ENCODE measurements at regions not wholly inside any gene's neighbourhood (a gene's known extent, or its start where the extent isn't known, plus 50 kb on each side); places are given as distances from the start of the nearest gene placed in this dataset.

GRCh38 chr9:108671794-108672193 lies 184.0 kb downstream of the ACTL7B start:
- WGBS (ENCODE audit: insufficient coverage): 86% methylated on average over 4 of the region's 4 CpGs

GRCh38 chr9:108671176-108671575 lies 184.6 kb downstream of the ACTL7B start:
- Histone ChIP-seq H3K9me3 (ENCODE audit: control extremely low read depth in 1 of 3, control insufficient read depth in 2 of 3, insufficient read depth in 1 of 3, low read length in 2 of 3) (no peaks in the 10 kb centered on the region), H3K36me3 (replicated peaks in 1 of 2; ENCODE audit: control extremely low read depth in 1 of 2, control insufficient read depth in 1 of 2, extremely low read depth in 1 of 2, insufficient read depth in 2 of 2, low read length in 1 of 2) (no peaks in the 10 kb centered on the region), H4K20me1 (ENCODE audit: control insufficient read depth, insufficient read depth, low read length, poor library complexity, severe bottlenecking) (no peaks in the 10 kb centered on the region), H3K4me3 (ENCODE audit: control extremely low read depth in 1 of 5, extremely low read depth in 1 of 5, insufficient read depth in 1 of 5, low read depth in 2 of 5, low read length in 4 of 5) (no peak overlapping the region), H3K4me1 (ENCODE audit: control insufficient read depth in 2 of 2, insufficient read depth in 2 of 2, low read length in 2 of 2) (no peaks in the 10 kb centered on the region), H2AFZ (ENCODE audit: insufficient read depth, low read depth, low read length, poor library complexity, severe bottlenecking) (no peak overlapping the region), H3K79me2 (ENCODE audit: control insufficient read depth, insufficient read depth, low read length) (no peaks in the 10 kb centered on the region), H3K27ac (ENCODE audit: low read length in 2 of 2) (no peak overlapping the region), H3K9ac (ENCODE audit: low read length) (no peak overlapping the region), H3K27me3 (replicated peaks in 1 of 4; ENCODE audit: control extremely low read depth in 1 of 4, control insufficient read depth in 3 of 4, insufficient read depth in 4 of 4, low read length in 3 of 4) (no peaks in the 10 kb centered on the region), H3K4me2 (replicated peaks; ENCODE audit: low read depth, low read length, poor library complexity, severe bottlenecking) (no peak overlapping the region)
- no peak for TF ChIP-seq EZH2 (IDR thresholded peaks at IDR 0.05; ENCODE audit: borderline replicate concordance, insufficient read depth, low read depth, low read length, poor library complexity, severe bottlenecking)
- TF ChIP-seq, protein P1, sequence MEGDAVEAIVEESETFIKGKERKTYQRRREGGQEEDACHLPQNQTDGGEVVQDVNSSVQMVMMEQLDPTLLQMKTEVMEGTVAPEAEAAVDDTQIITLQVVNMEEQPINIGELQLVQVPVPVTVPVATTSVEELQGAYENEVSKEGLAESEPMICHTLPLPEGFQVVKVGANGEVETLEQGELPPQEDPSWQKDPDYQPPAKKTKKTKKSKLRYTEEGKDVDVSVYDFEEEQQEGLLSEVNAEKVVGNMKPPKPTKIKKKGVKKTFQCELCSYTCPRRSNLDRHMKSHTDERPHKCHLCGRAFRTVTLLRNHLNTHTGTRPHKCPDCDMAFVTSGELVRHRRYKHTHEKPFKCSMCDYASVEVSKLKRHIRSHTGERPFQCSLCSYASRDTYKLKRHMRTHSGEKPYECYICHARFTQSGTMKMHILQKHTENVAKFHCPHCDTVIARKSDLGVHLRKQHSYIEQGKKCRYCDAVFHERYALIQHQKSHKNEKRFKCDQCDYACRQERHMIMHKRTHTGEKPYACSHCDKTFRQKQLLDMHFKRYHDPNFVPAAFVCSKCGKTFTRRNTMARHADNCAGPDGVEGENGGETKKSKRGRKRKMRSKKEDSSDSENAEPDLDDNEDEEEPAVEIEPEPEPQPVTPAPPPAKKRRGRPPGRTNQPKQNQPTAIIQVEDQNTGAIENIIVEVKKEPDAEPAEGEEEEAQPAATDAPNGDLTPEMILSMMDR (IDR thresholded peaks at IDR 0.05): no peak
- CTCF ChIA-PET: no interaction called here
- POLR2A ChIA-PET: no interaction called here
- Mint-ChIP-seq H3K27ac (no peak overlapping the region), H3K4me3 (no peak overlapping the region), H3K4me1 (no peaks in the 10 kb centered on the region), H3K27me3 (no peaks in the 10 kb centered on the region), H3K9me3 (ENCODE audit: insufficient read depth) (no peaks in the 10 kb centered on the region)
- intact Hi-C loops (cut with micrococcal nuclease): no loop called here
- no peak for DNase-seq
- WGBS (ENCODE audit: insufficient coverage): 94% methylated on average over 3 of the region's 5 CpGs
- ATAC-seq (ENCODE audit: low read depth): no peak

More at GRCh38 chr9:108671794-108672193, 184.0 kb downstream of the ACTL7B start:
- no peaks in the 10 kb centered on the region for H3K79me2 ChIP-seq (ENCODE audit: control insufficient read depth, insufficient read depth, low read length)
- Mint-ChIP-seq H3K4me3 (no peak overlapping the region), H3K9me3 (ENCODE audit: insufficient read depth) (no peaks in the 10 kb centered on the region), H3K27me3 (no peaks in the 10 kb centered on the region), H3K27ac (no peak overlapping the region), H3K4me1 (no peaks in the 10 kb centered on the region)
- H3K36me3 ChIP-seq (replicated peaks in 1 of 2; ENCODE audit: control extremely low read depth in 1 of 2, control insufficient read depth in 1 of 2, extremely low read depth in 1 of 2, insufficient read depth in 2 of 2, low read length in 1 of 2): no peaks in the 10 kb centered on the region
- ChIA-PET POLR2A (no interaction called here), CTCF (no interaction called here)
- no peaks in the 10 kb centered on the region for H4K20me1 ChIP-seq (ENCODE audit: control insufficient read depth, insufficient read depth, low read length, poor library complexity, severe bottlenecking)
- no peak for ATAC-seq (ENCODE audit: low read depth)
- DNase-seq: no peak
- H3K4me2 ChIP-seq (replicated peaks; ENCODE audit: low read depth, low read length, poor library complexity, severe bottlenecking): no peak overlapping the region
- H3K27me3 ChIP-seq (replicated peaks in 1 of 4; ENCODE audit: control extremely low read depth in 1 of 4, control insufficient read depth in 3 of 4, insufficient read depth in 4 of 4, low read length in 3 of 4): no peaks in the 10 kb centered on the region
- no peak overlapping the region for H3K27ac ChIP-seq (ENCODE audit: low read length in 2 of 2)
- no peak overlapping the region for H2AFZ ChIP-seq (ENCODE audit: insufficient read depth, low read depth, low read length, poor library complexity, severe bottlenecking)
- no peak overlapping the region for H3K9ac ChIP-seq (ENCODE audit: low read length)
- intact Hi-C loops (cut with micrococcal nuclease): no loop called here
- TF ChIP-seq, protein P1 (IDR thresholded peaks at IDR 0.05): no peak
- no peak for TF ChIP-seq EZH2 (IDR thresholded peaks at IDR 0.05; ENCODE audit: borderline replicate concordance, insufficient read depth, low read depth, low read length, poor library complexity, severe bottlenecking)
- H3K9me3 ChIP-seq (ENCODE audit: control extremely low read depth in 1 of 3, control insufficient read depth in 2 of 3, insufficient read depth in 1 of 3, low read length in 2 of 3): no peaks in the 10 kb centered on the region
- no peaks in the 10 kb centered on the region for H3K4me1 ChIP-seq (ENCODE audit: control insufficient read depth in 2 of 2, insufficient read depth in 2 of 2, low read length in 2 of 2)
- no peak overlapping the region for H3K4me3 ChIP-seq (ENCODE audit: control extremely low read depth in 1 of 5, extremely low read depth in 1 of 5, insufficient read depth in 1 of 5, low read depth in 2 of 5, low read length in 4 of 5)

Data from B cell (primary cell).